HT1080 (cell line): ENCODE measurements at regions not wholly inside any gene's neighbourhood (a gene's known extent, or its start where the extent isn't known, plus 50 kb on each side); places are given as distances from the start of the nearest gene placed in this dataset. TPM values are rescaled to one million over a fixed set of nuclear protein-coding genes. Genes with fewer than 3 reads are reported as not detected.

Experiments
- small RNA-seq: library from RNA; depleted of rRNA; stranded (forward); fragments of <200 nt; gene quantifications from one replicate; pipeline ENCODE3, GENCODE V24; 2014

Small RNAs in the stretch of these regions (small RNA-seq; reads per million reads assigned to genes)
- gene RNU6-381P: not detected
